HS-27A (cell line): ENCODE measurements at regions not wholly inside any gene's neighbourhood (a gene's known extent, or its start where the extent isn't known, plus 50 kb on each side); places are given as distances from the start of the nearest gene placed in this dataset.

ENCODE experiments used
- DNase-seq: peaks from one replicate; pipeline ENCODE4 v3.0.0-alpha.2; 2012; ENCODE audit warnings: low read depth, missing footprints

DNA sequence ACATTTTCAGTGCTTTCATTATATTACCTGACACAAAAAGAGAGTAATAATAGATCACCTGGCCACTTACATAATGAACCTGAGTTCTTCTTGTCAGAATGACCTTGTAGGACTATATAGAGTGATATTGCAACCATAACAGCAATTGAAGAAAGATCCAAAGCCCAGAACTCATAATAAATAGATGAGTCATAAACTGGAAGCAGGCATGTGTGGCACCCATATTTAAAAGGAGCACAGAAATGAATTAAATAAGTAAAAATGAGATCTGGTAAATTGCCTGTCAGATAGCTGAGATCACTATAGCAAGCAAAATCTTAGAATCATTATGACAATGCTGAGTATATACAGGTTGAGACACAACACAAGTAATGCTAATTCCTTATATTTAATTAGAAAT is 331.8 kb downstream of the AASDHPPT start:
- no peak for DNase-seq

- no peak for DNase-seq
These were observed 332.2 kb downstream of the AASDHPPT start for GRCh38 chr11:106409671-106410070.

DNA sequence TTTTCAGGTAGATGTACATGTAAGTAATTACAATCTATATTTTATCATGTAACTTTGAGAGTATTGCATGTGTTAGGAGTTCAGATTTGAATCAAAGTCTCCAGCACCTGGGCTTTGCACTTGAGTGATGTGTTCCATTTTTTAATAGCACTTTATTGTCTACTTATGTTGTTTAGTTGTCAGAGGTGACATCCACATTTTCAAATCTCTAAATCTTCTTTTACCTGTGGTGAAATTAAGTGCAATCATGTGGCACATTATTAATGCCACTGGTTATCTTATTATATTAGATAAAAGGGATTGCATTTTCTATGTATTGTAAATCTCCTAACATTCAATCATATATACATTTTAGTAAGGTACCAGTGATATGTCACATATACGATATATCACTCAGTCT is 333.4 kb downstream of the AASDHPPT start:
- no peak for DNase-seq

DNA sequence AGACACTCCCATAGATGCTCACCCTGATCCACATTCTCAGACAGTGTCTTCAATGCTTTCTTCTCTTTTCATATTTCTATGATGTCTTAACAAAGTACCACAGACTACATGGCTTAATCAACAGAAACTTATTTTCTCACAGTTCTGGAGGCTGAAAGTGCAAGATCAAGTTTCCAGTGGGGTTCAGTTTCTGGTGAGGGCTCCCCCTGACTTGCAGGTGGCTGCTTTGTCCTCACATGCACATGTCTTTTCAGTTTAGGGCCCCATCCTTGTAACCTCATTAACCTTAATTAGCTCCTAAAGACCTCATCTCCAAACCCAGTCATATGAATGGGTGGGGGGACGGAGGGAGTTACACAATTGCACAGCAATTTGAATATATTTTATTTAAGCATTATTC is 335.8 kb downstream of the AASDHPPT start:
- no peak for DNase-seq

- no peak for DNase-seq
These were observed 338.0 kb downstream of the AASDHPPT start for GRCh38 chr11:106415510-106415909.

- no peak for DNase-seq
These were observed 341.3 kb downstream of the AASDHPPT start for GRCh38 chr11:106418791-106419190.

GRCh38 chr11:106420048-106420665 is 342.7 kb downstream of the AASDHPPT start:
- DNase-seq = no peak

DNA sequence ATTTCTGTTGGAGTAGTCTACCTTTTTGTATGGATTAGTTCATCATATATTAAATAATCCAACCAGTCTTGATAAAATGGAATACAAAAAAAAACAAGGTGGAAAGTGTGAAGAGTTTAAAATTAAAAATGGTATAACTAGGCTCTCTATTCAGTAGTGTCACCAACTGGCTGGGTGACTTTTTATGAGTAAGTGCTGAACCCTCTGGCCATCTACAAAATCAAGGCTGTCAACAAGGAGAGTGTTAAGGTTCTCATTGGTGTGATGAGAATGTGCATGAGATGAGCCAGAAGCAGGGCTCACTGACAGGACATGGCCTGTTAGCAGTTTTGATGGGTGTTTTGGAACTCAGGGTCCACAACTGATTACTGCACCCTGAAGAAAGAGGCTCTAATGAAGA is 343.2 kb downstream of the AASDHPPT start:
- no peak for DNase-seq

DNA sequence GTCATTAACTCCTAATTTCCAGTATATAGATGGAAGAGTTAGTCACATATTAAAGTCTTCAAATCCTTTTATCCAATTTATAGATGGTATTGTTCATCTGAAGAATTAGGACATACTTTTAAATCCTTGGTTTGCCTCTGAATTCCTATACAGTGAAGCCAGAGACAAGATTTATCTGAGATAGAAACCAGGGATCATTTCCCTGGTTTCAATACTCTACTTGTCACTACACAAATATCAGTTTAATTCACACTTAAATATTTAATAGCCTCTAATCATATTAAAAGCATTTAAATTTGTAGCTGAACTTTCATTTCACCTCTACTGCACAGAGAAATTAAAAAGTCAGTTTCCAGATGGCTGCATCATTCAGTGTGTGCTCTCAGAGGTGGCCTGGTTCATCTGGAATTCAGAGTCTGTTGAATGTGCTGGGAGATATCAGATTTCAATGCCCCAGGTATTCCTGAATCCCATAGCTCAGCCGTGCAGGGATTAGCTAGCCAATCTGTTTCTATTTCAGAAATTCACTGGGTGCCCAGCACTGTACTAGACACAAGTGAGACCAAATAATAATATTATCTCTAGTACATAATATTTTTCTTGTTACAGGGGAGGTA is 344.3 kb downstream of the AASDHPPT start:
- no peak for DNase-seq

GRCh38 chr11:106422583-106422982 is 345.1 kb downstream of the AASDHPPT start:
- DNase-seq = no peak

DNA sequence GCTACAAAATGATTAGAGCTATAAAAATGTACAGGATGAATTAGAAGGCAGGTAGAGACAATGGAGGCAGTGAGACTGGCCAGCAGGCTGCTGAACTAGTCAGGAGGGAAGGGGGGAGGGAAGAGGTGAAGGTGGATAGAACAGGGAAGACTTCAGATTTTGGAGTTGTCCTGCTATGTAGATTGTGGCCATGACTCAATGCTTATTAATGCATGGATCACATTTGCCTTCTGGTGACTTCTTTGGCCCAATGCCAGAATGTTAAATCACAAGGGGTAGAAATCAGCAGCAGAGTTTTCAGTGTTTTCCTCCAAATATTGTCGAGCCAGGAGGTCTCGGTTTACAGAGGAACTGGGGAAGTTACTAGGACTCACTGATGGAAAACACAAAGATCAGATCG is 346.6 kb downstream of the AASDHPPT start:
- peak; percentile 65 for DNase-seq

DNA sequence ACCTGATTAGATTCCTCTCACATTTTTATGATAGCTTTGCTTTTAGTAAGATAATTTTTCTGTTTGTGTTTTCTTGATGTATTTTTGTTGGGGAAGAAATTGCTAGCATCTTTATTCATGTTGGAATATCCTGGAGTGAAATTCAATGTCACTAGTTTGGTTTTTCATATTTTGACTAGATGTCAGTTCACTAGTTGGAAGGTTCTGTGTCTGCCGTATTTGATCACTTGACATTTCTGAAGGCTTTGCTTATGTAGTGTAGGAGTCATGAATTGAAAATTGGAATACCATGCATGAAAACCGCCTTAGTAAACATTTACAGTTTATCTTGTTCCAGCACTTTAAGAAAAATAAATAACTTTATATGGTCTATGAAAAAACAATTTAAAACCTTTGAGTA is 348.4 kb downstream of the AASDHPPT start:
- no peak for DNase-seq

GRCh38 chr11:106426696-106427095 is 349.2 kb downstream of the AASDHPPT start:
- DNase-seq = no peak

DNA sequence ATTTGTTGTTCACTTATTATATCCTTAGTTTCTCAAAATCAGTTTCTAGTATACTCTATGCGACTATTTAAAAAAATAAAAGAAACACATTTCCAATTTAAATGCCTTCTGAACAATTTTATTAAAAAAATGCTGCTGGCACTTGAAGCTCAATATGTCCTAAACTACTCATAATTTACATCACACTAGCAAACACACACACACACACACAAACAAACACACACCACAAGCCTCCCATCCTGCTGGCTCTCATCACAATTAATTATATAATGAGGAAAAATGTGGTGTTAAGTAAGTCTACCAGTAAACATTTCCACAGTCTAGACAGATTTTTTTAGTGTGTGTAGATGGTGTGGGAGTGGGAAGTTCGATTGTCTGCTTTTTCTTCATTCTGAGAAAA is 350.3 kb downstream of the AASDHPPT start:
- DNase-seq = no peak

GRCh38 chr11:106442032-106442431 is 364.6 kb downstream of the AASDHPPT start:
- DNase-seq = no peak

DNA sequence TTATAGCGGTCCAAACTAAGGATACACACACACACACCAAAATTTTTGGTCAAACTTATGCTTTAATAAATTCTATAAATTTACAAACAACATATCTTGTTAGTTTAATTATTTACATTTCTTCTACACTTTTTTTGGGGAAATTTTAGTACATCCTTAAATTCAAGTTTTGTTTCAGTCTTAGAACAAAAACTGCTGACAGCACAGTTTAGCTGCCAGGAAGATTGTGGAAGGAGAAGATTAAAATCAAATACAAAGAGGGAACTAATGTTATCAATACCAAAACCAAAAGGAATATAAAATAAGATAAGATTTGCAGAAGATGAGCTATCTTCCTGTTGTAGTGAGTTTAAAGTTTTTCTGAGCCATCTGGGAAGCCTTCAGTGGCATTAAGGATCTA is 368.8 kb downstream of the AASDHPPT start:
- no peak for DNase-seq

GRCh38 chr11:106446955-106447354 is 369.5 kb downstream of the AASDHPPT start:
- DNase-seq = no peak

- DNase-seq = no peak
These were observed 370.2 kb downstream of the AASDHPPT start for GRCh38 chr11:106447631-106448191.

- DNase-seq = no peak
These were observed 372.3 kb downstream of the AASDHPPT start for GRCh38 chr11:106449763-106450162.

GRCh38 chr11:106451228-106451922 is 373.9 kb downstream of the AASDHPPT start:
- DNase-seq = no peak

DNA sequence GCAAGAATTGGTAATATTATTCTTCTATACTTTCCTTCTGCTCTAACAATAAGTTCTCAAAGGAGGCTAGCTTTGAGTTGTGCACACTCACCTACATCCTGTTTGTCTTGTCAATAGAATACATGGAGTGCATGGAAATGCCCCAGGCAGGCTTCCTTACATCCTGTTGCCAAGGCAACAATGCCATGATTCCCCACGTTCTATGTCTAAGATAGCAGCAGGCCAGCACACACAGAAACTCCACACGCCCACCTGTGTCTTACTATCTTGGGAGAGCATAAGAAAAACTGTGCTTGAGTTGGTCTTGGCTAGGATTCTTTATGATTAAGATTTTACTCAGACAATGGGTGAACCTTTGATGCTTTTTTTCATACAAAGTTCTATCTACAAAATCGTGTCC is 379.2 kb downstream of the AASDHPPT start:
- no peak for DNase-seq

GRCh38 chr11:106457727-106458126 is 380.3 kb downstream of the AASDHPPT start:
- no peak for DNase-seq

- no peak for DNase-seq
These were observed 381.7 kb downstream of the AASDHPPT start for GRCh38 chr11:106459135-106459534.
